ENCODE measurements at regions not wholly inside any gene's neighbourhood (a gene's known extent, or its start where the extent isn't known, plus 50 kb on each side); places are given as distances from the start of the nearest gene placed in this dataset.
A peak's percentile ranks its signal among the peaks of the same experiment; 100 is the strongest.
"Not testable (repeated sequence)": the region's sequence is repeated elsewhere in the genome, so short reads cannot be mapped to it uniquely, and the experiment has no call there.

- no peaks in the 10 kb centered on the region for H3K9me3 ChIP-seq
- H3K27me3 ChIP-seq: no peaks in the 10 kb centered on the region
- no peak for DNase-seq
- peaks cover 6% of the 10 kb centered on the region for H3K36me3 ChIP-seq
- H3K4me3 ChIP-seq: no peak overlapping the region
Observed at GRCh38 chr1:184893695-184894094, 80.6 kb downstream of the NIBAN1 start.

GRCh38 chr1:184892116-184892515 lies 82.2 kb downstream of the NIBAN1 start:
- H3K27me3 ChIP-seq: no peaks in the 10 kb centered on the region
- peaks cover 2% of the 10 kb centered on the region; the same call in 1 of the 2 replicates for H3K36me3 ChIP-seq
- H3K4me3 ChIP-seq: no peak overlapping the region
- H3K9me3 ChIP-seq: no peaks in the 10 kb centered on the region
- no peak for DNase-seq

GRCh38 chr1:184891440-184891839 lies 82.9 kb downstream of the NIBAN1 start:
- no peak for DNase-seq
- Histone ChIP-seq H3K27me3 (no peaks in the 10 kb centered on the region), H3K9me3 (no peaks in the 10 kb centered on the region), H3K36me3 (no peaks in the 10 kb centered on the region; the same call in 1 of the 2 replicates), H3K4me3 (no peak overlapping the region)

- Histone ChIP-seq H3K9me3 (no peaks in the 10 kb centered on the region), H3K27me3 (no peaks in the 10 kb centered on the region), H3K36me3 (no peaks in the 10 kb centered on the region), H3K4me3 (no peak overlapping the region)
- DNase-seq: no peak
Observed at GRCh38 chr1:184890539-184890973, 83.8 kb downstream of the NIBAN1 start.

GRCh38 chr1:184889902-184890301 lies 84.4 kb downstream of the NIBAN1 start:
- Histone ChIP-seq H3K27me3 (no peaks in the 10 kb centered on the region), H3K36me3 (no peaks in the 10 kb centered on the region), H3K4me3 (no peak overlapping the region), H3K9me3 (no peaks in the 10 kb centered on the region)
- DNase-seq: no peak

GRCh38 chr1:184889166-184889565 lies 85.1 kb downstream of the NIBAN1 start:
- Histone ChIP-seq H3K27me3 (no peaks in the 10 kb centered on the region), H3K36me3 (no peaks in the 10 kb centered on the region), H3K4me3 (no peak overlapping the region), H3K9me3 (no peaks in the 10 kb centered on the region)
- DNase-seq: no peak

GRCh38 chr1:184888505-184888904 lies 85.8 kb downstream of the NIBAN1 start:
- Histone ChIP-seq H3K27me3 (no peaks in the 10 kb centered on the region), H3K36me3 (no peaks in the 10 kb centered on the region), H3K9me3 (no peaks in the 10 kb centered on the region), H3K4me3 (no peak overlapping the region)
- DNase-seq: peak; percentile 21

GRCh38 chr1:184882957-184883815 lies 91.1 kb downstream of the NIBAN1 start:
- no peaks in the 10 kb centered on the region for H3K9me3 ChIP-seq
- H3K36me3 ChIP-seq: no peaks in the 10 kb centered on the region
- no peak for DNase-seq
- no peaks in the 10 kb centered on the region for H3K27me3 ChIP-seq
- no peak overlapping the region for H3K4me3 ChIP-seq

- no peaks in the 10 kb centered on the region for H3K36me3 ChIP-seq
- DNase-seq: no peak
- no peaks in the 10 kb centered on the region for H3K9me3 ChIP-seq
- no peak overlapping the region for H3K4me3 ChIP-seq
- no peaks in the 10 kb centered on the region for H3K27me3 ChIP-seq
Observed at GRCh38 chr1:184881941-184882913, 92.1 kb downstream of the NIBAN1 start.

GRCh38 chr1:184879876-184880557 lies 94.3 kb downstream of the NIBAN1 start:
- Histone ChIP-seq H3K36me3 (no peaks in the 10 kb centered on the region), H3K27me3 (no peaks in the 10 kb centered on the region), H3K4me3 (no peak overlapping the region), H3K9me3 (no peaks in the 10 kb centered on the region)
- DNase-seq: no peak

- Histone ChIP-seq H3K27me3 (no peaks in the 10 kb centered on the region), H3K36me3 (no peaks in the 10 kb centered on the region), H3K4me3 (no peak overlapping the region), H3K9me3 (no peaks in the 10 kb centered on the region)
- no peak for DNase-seq
Observed at GRCh38 chr1:184878602-184879001, 95.7 kb downstream of the NIBAN1 start.

- Histone ChIP-seq H3K9me3 (no peaks in the 10 kb centered on the region; the same call in 1 of the 2 replicates), H3K36me3 (no peaks in the 10 kb centered on the region), H3K27me3 (no peaks in the 10 kb centered on the region), H3K4me3 (no peak overlapping the region)
- no peak for DNase-seq
Observed at GRCh38 chr1:184878002-184878401, 96.3 kb downstream of the NIBAN1 start.

GRCh38 chr1:184876015-184876414 lies 98.3 kb downstream of the NIBAN1 start:
- H3K4me3 ChIP-seq, DNase-seq, H3K9me3 ChIP-seq, H3K27me3 ChIP-seq, H3K36me3 ChIP-seq: not testable (repeated sequence)

- Histone ChIP-seq H3K9me3 (no peaks in the 10 kb centered on the region; the same call in 1 of the 2 replicates), H3K4me3 (no peak overlapping the region), H3K36me3 (no peaks in the 10 kb centered on the region), H3K27me3 (no peaks in the 10 kb centered on the region)
- DNase-seq: no peak
Observed at GRCh38 chr1:184875218-184875617, 99.1 kb downstream of the NIBAN1 start.

GRCh38 chr1:184870319-184870718 lies 104.0 kb downstream of the NIBAN1 start:
- no peaks in the 10 kb centered on the region; the same call in 1 of the 2 replicates for H3K9me3 ChIP-seq
- no peaks in the 10 kb centered on the region for H3K36me3 ChIP-seq
- no peak overlapping the region for H3K4me3 ChIP-seq
- DNase-seq: no peak
- no peaks in the 10 kb centered on the region for H3K27me3 ChIP-seq

GRCh38 chr1:184867866-184868689 lies 106.2 kb downstream of the NIBAN1 start:
- no peak overlapping the region for H3K4me3 ChIP-seq
- no peaks in the 10 kb centered on the region; the same call in 1 of the 2 replicates for H3K9me3 ChIP-seq
- H3K36me3 ChIP-seq: no peaks in the 10 kb centered on the region
- no peak for DNase-seq
- H3K27me3 ChIP-seq: no peaks in the 10 kb centered on the region

All from MG63 (cell line).